ENCODE measurements at regions not wholly inside any gene's neighbourhood (a gene's known extent, or its start where the extent isn't known, plus 50 kb on each side); places are given as distances from the start of the nearest gene placed in this dataset.

- TF ChIP-seq POLR2A (IDR thresholded peaks at IDR 0.05) (no peak), CTCF (IDR thresholded peaks at IDR 0.05) (no peak)
These were observed 104.3 kb downstream of the HS3ST3B1 start for GRCh38 chr17:14405189-14405588.

All from right lobe of liver (tissue), 4 donors.